NB4 (cell line): ENCODE measurements at regions not wholly inside any gene's neighbourhood (a gene's known extent, or its start where the extent isn't known, plus 50 kb on each side); places are given as distances from the start of the nearest gene placed in this dataset.

Experiments
- MYC ChIP-seq: IDR thresholded peaks from 2 replicates; pipeline ENCODE4 v1.6.1; 2011; ENCODE audit warnings: low read depth, low read length
- TF ChIP-seq, protein P1 (sequence below): IDR thresholded peaks from one replicate; pipeline ENCODE4 v1.5.1; 2012; ENCODE audit warnings: low read depth, low read length

DNA sequence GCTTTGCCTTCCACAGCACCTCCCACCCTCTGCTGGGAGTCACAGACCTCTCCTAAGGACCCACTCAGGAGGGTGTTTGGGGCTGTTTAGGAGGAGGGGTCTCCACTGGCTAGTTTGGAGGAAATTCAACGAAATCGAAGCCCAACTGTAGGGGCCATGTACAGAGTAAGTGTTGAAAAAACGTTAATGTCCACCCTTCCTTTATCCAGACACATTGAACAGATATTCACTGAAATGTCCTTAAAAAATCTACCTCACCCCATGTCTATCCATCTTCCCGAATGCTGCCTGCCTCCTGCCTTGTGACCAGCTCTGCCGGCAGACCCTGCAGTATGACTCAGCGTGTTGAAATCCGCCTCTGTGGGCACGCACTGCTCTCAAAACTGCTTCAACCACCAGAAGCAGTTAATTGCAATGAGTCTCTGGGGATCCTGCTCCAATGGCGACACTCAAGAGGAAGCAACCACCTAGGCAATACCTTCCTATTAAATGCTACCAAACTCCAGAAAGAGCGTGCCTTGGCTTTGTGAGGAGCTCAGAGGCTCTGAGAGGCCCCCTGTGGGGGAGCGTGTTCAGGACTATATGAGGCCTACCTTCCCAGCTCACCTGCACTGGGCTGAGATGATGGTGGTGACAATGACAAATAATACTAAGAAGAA is 61.4 kb upstream of the RTN4 start:
- TF ChIP-seq, protein P1, sequence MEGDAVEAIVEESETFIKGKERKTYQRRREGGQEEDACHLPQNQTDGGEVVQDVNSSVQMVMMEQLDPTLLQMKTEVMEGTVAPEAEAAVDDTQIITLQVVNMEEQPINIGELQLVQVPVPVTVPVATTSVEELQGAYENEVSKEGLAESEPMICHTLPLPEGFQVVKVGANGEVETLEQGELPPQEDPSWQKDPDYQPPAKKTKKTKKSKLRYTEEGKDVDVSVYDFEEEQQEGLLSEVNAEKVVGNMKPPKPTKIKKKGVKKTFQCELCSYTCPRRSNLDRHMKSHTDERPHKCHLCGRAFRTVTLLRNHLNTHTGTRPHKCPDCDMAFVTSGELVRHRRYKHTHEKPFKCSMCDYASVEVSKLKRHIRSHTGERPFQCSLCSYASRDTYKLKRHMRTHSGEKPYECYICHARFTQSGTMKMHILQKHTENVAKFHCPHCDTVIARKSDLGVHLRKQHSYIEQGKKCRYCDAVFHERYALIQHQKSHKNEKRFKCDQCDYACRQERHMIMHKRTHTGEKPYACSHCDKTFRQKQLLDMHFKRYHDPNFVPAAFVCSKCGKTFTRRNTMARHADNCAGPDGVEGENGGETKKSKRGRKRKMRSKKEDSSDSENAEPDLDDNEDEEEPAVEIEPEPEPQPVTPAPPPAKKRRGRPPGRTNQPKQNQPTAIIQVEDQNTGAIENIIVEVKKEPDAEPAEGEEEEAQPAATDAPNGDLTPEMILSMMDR: no peak
- peak; percentile 88 for TF ChIP-seq MYC
